ENCODE measurements at regions not wholly inside any gene's neighbourhood (a gene's known extent, or its start where the extent isn't known, plus 50 kb on each side); places are given as distances from the start of the nearest gene placed in this dataset.
"Not testable (repeated sequence)": the region's sequence is repeated elsewhere in the genome, so short reads cannot be mapped to it uniquely, and the experiment has no call there.

DNA sequence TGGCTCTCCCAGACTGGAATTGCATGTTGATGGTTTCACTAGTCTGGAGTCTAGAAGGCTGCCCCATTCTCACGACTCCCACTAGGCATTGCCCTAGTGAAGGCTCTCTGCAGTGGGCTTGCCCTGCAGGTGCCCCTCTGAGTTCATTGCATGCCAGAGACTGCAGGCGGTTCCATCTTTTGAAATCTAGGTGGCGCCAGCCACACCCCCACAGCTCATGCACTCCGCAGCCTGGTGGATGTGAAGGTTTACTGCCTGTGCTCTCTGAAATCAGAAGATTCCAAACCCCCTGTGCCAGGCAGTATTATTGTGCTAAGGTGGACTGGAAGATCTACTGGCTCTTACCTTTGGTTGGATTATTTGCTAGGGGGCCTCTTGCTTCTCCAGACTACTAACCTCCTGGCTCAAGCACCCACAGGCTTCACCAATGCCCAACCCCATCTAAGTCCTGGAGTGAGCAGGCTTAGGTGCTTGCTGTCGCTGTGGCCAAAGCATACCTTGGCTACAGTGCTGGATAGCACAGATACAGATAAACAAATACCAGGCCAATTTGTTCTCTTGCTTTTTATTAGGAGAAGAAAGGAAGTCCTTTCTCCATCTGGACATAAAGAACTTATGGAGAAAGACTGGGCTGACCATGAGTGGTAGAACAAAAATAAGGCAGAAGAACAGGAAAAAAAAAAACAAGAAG is 83.5 kb upstream of the SIM2 start:
- DNase-seq: no peak
- TF ChIP-seq CTCF (IDR thresholded peaks at IDR 0.05): no peak
- TF ChIP-seq POLR2A (IDR thresholded peaks at IDR 0.05): no peak
- WGBS, 4 donors: 77 to 85% (median 79%) methylated on average over 4 to 5 of the region's 5 CpGs
- Histone ChIP-seq H3K27ac (no peak overlapping the region), H3K9me3 (replicated peaks in 1 of 3) (no peaks in the 10 kb centered on the region), H3K4me3 (no peak overlapping the region), H3K27me3 (peaks cover 14% of the 10 kb centered on the region), H3K4me1 (replicated peaks in 1 of 2) (no peaks in the 10 kb centered on the region), H3K36me3 (replicated peaks in 1 of 2) (no peaks in the 10 kb centered on the region)
- intact Hi-C loops (cut with DNase I): no loop called here

GRCh38 chr21:36616773-36617172 is 82.1 kb upstream of the SIM2 start:
- H3K9me3 ChIP-seq (replicated peaks in 1 of 3); H3K4me1 ChIP-seq (replicated peaks in 1 of 2); H3K27me3 ChIP-seq; H3K4me3 ChIP-seq; intact Hi-C loops (cut with DNase I); H3K36me3 ChIP-seq (replicated peaks in 1 of 2); H3K27ac ChIP-seq; DNase-seq: not testable (repeated sequence)
- WGBS, 4 donors: 83 to 90% (median 85%) methylated on average over 6 to 13 of the region's 13 CpGs

DNA sequence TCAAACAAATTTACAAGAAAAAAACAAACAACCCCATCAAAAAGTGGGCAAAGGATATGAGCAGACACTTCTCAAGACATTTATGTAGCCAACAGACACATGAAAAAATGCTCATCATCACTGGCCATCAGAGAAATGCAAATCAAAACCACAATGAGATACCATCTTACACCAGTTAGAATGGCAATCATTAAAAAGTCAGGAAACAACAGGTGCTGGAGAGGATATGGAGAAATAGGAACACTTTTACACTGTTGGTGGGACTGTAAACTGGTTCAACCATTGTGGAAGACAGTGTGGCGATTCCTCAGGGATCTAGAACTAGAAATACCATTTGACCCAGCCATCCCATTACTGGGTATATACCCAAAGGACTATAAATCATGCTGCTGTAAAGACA is 77.1 kb upstream of the SIM2 start:
- WGBS, 4 donors: 40 to 86% (median 67%) methylated on average over 1 of the region's 1 CpG; no CpG with 5 or more reads in 1 of the 4 donors
- DNase-seq; H3K27me3 ChIP-seq; H3K27ac ChIP-seq; H3K9me3 ChIP-seq (replicated peaks in 1 of 3); intact Hi-C loops (cut with DNase I); H3K36me3 ChIP-seq (replicated peaks in 1 of 2); H3K4me3 ChIP-seq; H3K4me1 ChIP-seq (replicated peaks in 1 of 2): not testable (repeated sequence)

GRCh38 chr21:36624105-36624504 is 74.8 kb upstream of the SIM2 start:
- no peak overlapping the region for H3K4me3 ChIP-seq
- H3K27me3 ChIP-seq: peaks cover 10% of the 10 kb centered on the region
- H3K27ac ChIP-seq: no peak overlapping the region
- WGBS, 4 donors: 73 to 89% (median 80%) methylated on average over 4 of the region's 4 CpGs
- no peak for DNase-seq
- intact Hi-C loops (cut with DNase I): no loop called here
- TF ChIP-seq CTCF (IDR thresholded peaks at IDR 0.05) (no peak), POLR2A (IDR thresholded peaks at IDR 0.05) (no peak)
- H3K4me1 ChIP-seq (replicated peaks in 1 of 2): no peaks in the 10 kb centered on the region
- H3K9me3 ChIP-seq (replicated peaks in 1 of 3): no peaks in the 10 kb centered on the region
- no peaks in the 10 kb centered on the region for H3K36me3 ChIP-seq (replicated peaks in 1 of 2)

GRCh38 chr21:36626791-36627190 is 72.1 kb upstream of the SIM2 start:
- no peaks in the 10 kb centered on the region for H3K36me3 ChIP-seq (replicated peaks in 1 of 2)
- no peak for TF ChIP-seq POLR2A (IDR thresholded peaks at IDR 0.05)
- TF ChIP-seq CTCF (IDR thresholded peaks at IDR 0.05): no peak
- peaks cover 12% of the 10 kb centered on the region for H3K27me3 ChIP-seq
- no peak overlapping the region for H3K27ac ChIP-seq
- intact Hi-C loops (cut with DNase I): no loop called here
- H3K4me1 ChIP-seq (replicated peaks in 1 of 2): no peaks in the 10 kb centered on the region
- no peak for DNase-seq
- no peak overlapping the region for H3K4me3 ChIP-seq
- H3K9me3 ChIP-seq (replicated peaks in 1 of 3): no peaks in the 10 kb centered on the region
- 77 to 94% (median 86%) methylated on average over 2 to 3 of the region's 3 CpGs for WGBS, 4 donors
